ENCODE measurements at regions not wholly inside any gene's neighbourhood (a gene's known extent, or its start where the extent isn't known, plus 50 kb on each side); places are given as distances from the start of the nearest gene placed in this dataset.
"Not testable (repeated sequence)": the region's sequence is repeated elsewhere in the genome, so short reads cannot be mapped to it uniquely, and the experiment has no call there.

DNA sequence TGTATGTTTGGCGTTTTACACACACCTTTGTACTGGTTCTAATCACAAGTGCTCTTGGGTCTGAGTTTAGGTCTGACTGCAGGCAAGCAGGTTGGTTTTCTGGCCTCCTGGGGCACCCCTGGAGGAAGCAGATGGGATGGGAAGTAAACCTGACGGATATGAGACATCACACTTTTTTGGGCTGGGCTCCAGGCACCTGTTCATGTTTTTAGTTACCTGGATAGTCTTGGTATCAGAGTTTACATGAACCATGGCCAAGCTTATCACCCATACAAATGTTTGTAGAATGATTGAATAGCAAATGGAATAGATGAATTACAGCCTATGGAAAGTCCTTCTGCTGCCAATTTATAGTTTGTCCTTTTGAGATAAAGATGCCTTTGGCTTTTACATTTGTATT is 57.9 kb upstream of the BMS1 start:
- TF ChIP-seq POLR2AphosphoS5 (IDR thresholded peaks at IDR 0.05; ENCODE audit: low read depth, low read length); MED8 (CRISPR knock-in tag; IDR thresholded peaks at IDR 0.05; ENCODE audit: insufficient replicate concordance); ZNF770 (CRISPR knock-in tag; IDR thresholded peaks at IDR 0.05); NR2C2 (CRISPR knock-in tag; IDR thresholded peaks at IDR 0.05; ENCODE audit: borderline replicate concordance); ZBTB1 (CRISPR knock-in tag; IDR thresholded peaks at IDR 0.05; ENCODE audit: borderline replicate concordance): not testable (repeated sequence)
- TF ChIP-seq, protein P1, sequence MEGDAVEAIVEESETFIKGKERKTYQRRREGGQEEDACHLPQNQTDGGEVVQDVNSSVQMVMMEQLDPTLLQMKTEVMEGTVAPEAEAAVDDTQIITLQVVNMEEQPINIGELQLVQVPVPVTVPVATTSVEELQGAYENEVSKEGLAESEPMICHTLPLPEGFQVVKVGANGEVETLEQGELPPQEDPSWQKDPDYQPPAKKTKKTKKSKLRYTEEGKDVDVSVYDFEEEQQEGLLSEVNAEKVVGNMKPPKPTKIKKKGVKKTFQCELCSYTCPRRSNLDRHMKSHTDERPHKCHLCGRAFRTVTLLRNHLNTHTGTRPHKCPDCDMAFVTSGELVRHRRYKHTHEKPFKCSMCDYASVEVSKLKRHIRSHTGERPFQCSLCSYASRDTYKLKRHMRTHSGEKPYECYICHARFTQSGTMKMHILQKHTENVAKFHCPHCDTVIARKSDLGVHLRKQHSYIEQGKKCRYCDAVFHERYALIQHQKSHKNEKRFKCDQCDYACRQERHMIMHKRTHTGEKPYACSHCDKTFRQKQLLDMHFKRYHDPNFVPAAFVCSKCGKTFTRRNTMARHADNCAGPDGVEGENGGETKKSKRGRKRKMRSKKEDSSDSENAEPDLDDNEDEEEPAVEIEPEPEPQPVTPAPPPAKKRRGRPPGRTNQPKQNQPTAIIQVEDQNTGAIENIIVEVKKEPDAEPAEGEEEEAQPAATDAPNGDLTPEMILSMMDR (CRISPR knock-in tag; IDR thresholded peaks at IDR 0.05): not testable (repeated sequence)

Measured in HepG2 (cell line).